ENCODE measurements at regions not wholly inside any gene's neighbourhood (a gene's known extent, or its start where the extent isn't known, plus 50 kb on each side); places are given as distances from the start of the nearest gene placed in this dataset.

- no peak for TF ChIP-seq EZH2 (IDR thresholded peaks at IDR 0.05; ENCODE audit: low read depth)
- no peak for TF ChIP-seq CTCF (conservative IDR thresholded peaks at IDR 0.05)
Measured at GRCh38 chr9:7456377-7456776, 343.2 kb downstream of the DMAC1 start.
